ENCODE measurements at regions not wholly inside any gene's neighbourhood (a gene's known extent, or its start where the extent isn't known, plus 50 kb on each side); places are given as distances from the start of the nearest gene placed in this dataset.

DNA sequence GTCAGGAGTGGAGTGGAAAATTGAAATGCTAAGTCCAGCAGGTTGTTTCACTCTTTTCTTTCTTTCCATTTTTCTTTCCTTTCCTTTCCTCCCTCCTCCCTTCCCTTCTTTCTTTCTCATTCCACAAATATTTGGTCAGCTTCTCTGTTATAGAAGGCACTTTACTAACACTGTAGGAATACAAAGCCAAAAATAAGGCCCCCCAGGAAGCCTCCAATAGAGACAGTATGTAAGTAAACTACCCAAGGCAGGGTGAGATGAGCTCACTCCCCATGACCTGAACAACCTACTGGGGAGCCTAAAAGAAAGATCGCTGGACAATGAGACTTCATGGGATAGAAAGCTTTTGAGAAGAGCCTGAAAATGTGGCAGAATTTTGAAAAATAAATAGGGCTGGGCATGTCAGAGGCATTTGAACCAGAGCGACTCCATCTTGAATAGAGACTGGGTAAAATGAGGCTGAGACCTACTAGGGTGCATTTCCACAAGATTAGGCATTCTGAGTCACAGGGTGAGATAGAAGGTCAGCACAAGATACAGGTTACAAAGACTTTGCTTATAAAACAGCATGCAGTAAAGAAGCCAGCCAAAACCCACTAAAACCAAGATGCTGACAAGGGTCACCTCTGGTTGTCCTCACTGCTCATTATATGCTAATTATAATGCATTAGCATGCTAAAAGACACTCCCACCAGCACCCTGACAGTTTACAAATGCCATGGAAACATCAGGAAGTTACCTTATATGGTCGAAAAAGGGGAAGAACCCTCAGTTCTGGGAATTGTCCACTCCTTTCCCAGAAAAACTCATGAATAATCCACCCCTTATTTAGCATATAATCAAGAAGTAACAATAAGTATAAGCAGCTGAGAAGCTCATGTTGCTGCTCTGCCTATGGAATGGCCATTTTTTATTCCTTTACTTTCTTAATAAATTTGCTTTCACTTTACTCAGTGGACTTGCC is 158.9 kb upstream of the EGFLAM start:
- no peak for DNase-seq (ENCODE audit: low read depth in 3 of 3)

DNA sequence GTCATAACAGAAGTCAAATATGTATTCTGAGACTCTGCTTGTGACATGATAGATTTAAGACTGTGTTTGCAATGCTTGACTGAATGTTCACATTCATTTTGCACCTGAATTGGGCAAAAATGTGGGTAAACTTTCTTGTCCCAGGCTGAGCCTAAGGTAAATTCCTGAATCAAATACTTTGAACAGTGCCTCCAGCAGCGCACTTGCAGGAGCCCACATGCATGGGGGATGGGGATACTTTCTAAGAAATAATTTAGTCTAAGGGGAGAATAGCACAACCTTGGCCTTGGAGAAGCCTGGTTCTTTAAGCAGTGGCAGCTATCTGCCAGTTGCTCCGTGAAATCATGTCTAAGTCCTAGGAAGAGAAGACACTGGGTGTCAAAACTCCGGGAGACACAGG is 163.5 kb upstream of the EGFLAM start:
- DNase-seq (ENCODE audit: low read depth in 3 of 3), result no peak

DNA sequence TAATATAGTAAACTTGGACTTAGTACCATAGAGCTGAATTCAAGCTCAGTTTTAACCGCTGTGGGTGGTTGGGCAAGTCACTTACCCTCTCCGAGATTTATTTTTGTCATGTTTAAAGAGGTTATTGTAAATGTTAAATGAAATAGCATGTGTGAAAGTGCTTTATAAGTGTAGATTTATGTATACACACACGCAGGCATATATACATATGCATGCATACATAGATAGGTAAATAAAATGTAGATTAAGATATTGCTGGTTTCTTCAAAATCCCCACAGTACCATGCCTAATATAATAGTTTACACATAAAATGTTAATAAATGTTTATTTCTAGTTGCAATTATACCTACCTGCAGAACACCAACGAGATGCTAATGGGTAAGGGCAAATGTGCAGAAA is 164.5 kb upstream of the EGFLAM start:
- DNase-seq (ENCODE audit: low read depth in 3 of 3), result no peak

DNA sequence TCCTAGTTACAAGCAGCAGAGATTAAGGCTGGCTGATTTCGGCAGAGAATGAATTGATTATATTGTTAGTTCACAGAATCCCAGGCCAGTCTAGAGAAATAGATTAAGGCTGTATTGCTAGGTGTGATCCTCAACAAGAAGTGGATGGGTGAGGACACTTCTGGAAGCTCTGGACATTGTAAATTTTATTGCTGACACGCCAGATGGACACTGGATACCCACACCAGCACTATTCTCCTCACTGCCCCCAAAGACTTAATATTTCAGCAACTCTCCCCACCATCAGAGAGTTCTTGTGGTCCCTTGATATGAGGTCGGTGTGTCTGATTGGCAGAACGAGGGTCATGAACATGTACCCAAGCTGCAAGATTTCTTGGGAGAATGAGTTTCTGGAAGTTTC is 171.6 kb upstream of the EGFLAM start:
- no peak for DNase-seq (ENCODE audit: low read depth in 3 of 3)

DNA sequence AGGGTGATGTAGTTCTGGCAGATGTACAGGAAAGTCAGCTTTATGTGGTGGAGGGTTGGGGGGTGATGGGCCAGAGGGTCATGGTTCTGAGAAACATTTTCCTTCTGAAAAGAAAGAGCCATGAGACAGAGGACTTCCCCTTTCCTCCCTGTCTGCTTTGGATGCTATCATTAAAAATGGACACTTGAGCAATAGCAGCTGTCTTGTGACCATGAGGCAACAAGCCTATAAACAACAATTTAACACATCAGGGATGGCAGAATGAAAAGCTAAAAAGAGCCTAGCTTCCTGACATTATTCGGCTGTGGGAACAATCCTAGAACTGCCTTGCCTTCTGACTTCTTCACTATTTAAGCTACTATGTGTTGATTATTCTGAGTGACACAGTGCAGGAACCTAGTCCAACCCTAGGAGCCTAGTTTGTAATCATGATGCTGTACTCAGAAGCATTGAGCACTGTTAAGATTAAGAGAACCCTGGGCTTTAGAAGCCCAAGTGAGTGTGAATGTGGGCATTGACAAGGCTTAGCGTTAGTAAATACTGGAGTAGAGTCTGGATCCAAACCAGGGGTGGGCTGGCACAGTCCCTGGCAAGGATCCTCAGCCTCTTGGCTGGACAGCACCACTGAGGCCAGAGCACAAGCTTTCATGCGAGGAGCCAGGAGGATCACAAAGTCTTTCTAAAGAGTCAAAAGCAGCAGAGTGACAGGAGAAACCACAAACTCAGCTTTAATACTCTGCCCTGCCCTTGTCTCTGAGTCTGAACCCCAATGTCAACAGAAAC is 178.5 kb upstream of the EGFLAM start:
- no peak for DNase-seq (ENCODE audit: low read depth in 3 of 3)

DNA sequence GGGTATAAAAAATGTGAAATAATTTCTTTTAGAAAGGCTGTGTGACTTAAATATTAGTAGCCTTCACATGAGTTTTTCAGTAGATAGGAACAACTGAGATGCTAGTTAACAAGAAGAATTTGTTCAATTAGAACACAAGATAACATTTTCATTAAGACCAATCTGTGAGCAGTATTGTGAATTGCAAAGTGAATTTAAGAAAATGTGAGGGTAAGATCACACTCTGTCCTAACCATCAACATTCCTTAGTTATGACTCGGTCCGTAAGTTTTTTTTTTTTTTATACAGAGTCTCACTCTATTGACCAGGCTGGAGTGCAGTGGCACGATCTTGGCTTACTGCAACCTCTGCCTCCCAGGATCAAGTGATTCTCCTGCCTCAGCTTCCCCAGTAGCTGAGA is 180.2 kb upstream of the EGFLAM start:
- no peak for DNase-seq (ENCODE audit: low read depth in 3 of 3)

DNA sequence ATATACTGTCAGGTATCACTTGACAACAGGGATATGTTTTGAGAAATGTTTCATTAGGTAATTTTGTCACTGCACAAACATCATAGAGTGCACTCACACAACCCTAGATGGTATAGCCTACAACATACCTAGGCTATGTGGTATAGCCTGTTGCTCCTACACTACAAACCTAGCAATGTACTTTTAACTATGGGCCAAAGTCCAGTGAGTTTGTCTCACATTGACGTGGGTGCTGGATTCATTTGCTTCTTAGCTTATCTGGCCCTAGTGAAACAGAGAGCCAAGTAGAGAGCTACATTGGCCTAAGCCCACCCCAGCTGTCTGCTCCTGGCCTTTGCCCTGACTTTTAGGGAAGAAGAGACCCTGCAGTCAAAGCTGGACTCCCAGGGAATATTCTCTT is 180.7 kb upstream of the EGFLAM start:
- DNase-seq (ENCODE audit: low read depth in 3 of 3), result no peak

DNA sequence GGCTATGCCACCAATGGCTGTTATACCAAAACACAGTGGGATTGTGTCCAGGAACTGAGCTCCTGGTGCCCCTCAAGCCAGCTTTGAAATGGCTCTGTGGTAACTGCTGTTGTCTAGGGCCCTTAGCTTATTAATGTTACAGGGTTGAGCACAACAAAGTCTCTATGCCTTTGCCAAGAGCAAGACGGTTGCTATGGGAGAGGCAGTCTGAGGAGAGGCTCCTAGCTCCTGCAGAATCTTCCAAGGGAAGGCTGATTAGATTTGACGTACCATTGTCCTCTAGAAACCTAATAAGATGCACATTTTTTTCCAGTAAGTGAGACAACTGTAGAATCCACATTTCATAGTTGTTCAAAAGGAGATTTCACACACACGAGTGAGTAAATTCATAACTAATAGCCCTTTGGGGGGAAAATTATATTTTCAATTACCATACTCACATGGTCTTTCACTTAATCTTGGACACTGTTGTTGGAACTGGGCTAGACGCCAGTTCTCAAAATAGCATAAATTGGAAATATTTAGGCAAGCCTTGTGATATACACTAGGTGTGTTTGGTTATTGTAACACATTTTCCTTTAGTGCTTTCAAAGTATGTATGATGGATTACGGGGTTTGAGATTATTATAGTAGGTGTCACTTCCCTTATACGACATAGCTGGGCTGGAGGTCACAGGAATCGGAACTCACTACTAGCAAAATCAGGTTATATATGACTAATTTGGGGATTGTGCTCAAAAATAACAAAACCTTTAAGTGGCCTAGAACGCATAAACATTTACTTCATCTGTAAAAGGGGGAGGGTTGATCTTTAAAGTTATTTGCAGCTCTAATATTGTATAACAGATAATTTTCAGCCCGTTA is 186.3 kb upstream of the EGFLAM start:
- no peak for DNase-seq (ENCODE audit: low read depth in 3 of 3)

DNA sequence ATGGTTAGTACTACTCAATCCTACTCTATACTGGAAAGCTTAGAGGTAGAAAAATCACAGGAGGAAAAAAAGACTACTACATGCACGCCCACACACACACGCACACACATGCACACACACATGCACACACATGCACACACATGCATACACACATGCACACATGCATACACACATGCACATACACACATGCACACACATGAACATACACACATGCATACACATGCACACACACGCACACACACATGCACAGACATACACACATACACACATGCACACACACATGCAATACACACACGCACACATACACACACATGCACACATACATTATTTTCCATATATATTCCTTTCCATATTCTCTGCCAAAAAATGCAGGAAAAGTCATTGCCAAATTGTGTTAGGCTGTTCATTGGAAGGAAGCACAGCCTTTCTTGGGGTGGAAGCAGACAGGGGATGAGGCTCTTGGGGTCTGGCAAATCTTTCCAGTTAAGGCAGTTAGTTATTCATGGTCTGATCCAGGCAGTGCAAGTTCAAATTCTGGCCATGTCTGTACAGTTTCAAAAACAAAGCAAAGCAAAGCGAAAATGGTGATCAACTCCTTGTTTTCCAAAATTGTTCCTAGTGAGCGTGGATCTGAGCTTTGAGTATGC is 187.9 kb upstream of the EGFLAM start:
- no peak for DNase-seq (ENCODE audit: low read depth in 3 of 3)

DNA sequence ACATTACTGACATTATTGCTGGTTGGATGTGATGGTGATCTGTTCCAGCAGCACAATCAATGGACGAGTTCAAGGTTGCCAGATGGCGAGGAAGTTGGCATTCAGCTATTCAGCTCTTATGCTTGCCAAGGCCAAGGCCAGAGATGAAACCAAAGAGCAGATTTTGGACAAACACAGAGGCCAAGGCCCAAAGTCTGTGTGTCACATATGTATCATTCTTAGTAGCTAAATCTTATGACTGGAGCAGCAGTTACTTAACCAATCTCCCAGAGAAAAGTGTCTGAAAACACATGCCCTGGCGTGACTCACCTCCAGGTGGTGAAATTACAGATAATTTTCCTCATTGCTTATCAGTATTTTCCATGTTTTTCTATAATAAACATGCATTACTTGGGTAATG is 189.0 kb upstream of the EGFLAM start:
- DNase-seq (ENCODE audit: low read depth in 3 of 3), result no peak

DNA sequence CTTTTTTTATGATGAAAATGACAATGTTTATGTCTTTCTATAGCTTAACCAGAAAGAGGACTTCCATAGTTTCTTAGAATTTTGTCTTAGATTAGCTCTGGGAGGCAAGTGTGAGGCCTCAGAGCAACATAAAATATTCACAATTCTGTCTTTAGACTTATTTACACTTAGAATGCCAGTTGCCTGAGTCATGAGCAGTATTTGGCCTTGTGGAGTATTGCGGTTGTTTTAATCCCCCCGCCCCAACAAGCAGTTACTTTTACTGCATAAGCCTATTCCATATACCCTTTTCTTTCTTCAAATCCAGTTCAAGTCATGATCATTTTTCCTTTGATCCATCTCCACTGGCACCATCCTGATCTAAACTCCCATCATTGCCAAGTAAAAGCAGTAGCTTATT is 198.0 kb upstream of the EGFLAM start:
- DNase-seq (ENCODE audit: low read depth in 3 of 3), result no peak

DNA sequence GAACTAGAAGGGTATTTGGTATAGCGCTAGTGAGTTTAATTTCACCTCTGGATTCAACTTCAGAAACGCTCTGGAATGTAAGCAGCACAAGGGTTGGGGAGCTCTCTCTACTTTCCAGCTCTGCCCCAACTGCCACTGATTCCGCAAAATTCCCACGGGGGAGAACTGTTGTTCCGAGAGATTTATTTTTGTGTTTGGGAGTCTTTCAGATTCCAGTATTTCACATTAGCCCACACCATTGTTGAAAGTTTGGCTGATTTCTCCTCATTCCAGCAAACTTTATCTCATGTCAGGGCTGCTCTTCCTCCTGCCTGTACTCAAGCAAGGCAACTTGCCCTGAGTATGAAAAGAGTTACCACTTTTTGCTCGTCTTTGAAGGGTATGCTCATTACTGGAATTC is 198.5 kb upstream of the EGFLAM start:
- DNase-seq (ENCODE audit: low read depth in 3 of 3), result no peak

DNA sequence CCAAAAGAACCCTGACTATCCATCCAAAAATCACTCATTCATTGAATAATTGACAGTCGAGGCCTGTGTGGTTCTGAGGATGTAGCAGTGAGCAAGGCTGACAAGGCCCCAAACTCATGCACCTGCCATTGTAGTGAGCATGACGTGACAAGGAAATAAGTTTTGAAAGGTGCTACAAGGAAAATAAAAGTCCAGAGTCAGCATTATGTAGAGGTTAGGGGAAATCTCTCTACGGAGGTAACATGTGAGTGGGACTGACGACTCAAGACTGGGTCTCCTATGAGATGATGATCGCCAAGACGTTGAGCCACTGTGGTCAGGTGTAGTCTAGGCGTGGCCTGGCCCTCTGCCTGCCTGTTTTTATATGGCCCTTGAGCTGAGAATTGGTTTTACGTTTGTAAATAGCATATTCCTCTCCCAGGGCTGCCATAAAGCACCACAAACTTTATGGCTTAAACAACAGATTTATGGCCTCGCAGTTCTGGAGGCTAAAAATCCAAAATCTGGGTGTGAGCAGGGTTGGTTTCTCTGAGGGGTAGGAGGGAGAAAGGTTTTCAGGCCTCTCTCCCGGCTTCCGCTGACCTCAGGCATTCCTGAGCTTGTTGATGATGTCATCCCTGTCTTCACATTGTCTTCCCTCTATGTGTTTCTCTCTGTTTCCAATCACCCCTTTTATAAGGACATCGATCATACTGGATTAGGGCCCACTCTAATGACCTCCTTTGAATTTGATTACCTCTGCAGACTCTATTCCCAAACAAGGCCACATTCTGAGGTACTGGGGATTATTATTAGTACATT is 206.4 kb upstream of the EGFLAM start:
- DNase-seq (ENCODE audit: low read depth in 3 of 3), result no peak

DNA sequence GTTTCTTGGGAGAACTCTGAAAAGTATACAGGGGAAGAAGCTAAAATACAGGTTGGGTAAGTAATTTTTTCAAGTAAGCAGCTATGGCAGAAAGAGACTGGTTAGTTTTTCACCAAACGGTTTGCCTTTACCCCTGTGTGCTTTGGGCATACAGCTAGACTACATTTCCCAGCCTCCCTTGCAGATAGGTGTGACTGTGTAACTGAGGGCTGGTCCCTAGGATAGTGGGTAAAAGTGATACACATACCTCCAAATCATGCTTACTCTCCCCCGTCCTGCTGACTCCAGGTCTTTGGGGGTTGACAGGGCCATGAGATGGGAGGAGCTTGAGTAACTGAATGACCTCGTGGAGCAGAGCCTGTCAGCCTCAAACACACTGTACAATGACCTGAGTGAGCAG is 208.6 kb upstream of the GDNF start:
- DNase-seq (ENCODE audit: low read depth in 3 of 3), result no peak

DNA sequence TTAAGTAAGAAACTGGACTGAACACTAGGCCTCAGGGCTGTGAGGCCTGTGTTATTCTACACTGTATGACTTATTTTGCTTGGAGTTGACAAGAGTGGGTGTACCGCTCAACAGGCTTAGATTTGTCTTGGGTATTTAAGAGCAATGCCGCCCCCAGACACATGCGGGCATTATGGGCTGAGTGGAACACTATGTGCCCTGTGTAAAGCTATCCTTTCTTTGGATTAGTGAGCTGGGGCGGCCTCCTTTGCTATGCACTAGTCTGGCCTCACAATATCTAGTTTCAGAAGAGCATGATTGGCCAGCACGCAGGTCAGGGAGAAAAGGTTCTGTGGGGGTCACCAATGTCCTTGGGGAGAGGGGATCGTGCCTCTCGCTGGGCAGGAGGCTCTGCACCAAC is 206.3 kb upstream of the GDNF start:
- DNase-seq (ENCODE audit: low read depth in 3 of 3), result no peak

DNA sequence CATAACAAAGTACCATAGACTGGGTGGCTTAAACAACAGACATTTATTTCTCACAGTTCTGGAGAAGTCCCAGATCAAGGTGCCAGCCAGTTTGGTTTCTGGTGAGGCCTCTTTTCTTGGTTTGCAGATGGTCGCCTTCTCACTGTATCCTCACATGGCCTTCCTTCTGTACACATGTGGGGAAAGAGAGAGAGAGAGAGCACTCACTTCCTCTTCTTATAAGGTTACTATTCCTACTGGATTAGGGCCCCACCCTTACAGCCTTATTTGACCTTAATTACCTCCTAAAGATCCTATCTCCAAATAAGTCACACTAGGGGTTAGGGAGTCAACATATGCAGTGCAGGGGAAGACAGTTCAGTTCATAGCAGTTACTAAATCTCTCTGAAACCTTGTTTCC is 205.6 kb upstream of the GDNF start:
- no peak for DNase-seq (ENCODE audit: low read depth in 3 of 3)

DNA sequence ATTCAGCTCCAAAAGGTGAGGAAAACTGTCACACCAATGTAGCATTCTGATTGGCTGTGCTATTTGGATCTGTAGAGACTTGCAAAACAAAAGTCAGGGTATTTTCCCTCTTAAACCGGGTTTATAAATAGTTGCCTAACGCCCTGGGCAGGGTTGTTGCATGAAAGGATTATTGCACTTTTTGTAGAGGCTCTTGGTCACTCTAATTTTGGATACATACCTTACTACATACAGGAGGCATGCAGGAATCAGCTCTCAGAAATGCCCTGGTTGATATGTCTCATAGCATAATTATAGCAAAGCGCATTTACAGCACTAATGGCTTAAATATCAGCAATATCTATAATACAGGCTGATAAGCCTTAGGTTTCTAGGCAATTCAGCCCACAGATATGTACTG is 200.0 kb upstream of the GDNF start:
- no peak for DNase-seq (ENCODE audit: low read depth in 3 of 3)

DNA sequence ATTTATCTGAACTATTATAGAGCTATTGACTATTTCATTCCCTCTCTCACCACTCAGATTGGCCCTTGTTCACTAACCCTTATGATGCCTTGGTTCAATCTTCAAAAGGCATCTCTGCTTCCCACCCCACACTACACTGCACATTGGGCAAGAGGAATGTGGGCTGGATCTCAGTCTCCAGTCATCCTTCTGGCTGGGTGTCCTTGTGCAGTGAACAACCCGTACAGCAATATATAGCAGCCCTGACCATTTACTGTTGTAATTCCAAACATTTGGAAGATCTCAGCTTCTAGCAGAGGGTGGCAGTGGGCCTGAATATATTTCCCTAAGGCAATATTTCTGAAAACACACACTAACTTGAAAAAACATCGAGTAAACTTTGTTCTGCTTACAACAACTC is 199.2 kb upstream of the GDNF start:
- no peak for DNase-seq (ENCODE audit: low read depth in 3 of 3)

DNA sequence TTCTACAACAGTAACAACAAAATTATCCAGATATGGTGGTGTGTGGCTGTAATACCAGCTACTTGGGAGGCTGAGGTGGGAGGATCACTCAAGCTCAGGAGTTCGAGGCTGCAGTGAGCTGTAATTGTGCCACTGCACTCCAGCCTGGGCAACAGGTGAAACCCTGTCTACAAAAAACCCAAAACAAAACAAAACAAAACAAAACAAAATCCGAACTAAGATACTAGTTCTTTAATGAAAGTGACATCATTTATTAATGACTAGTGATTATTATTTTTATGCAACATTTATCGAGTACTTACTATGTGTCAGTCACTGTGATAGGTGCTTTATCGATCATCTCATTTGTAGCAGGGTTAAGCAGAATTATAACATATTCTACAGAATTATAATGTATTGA is 196.9 kb upstream of the GDNF start:
- DNase-seq (ENCODE audit: low read depth in 3 of 3), result no peak

DNA sequence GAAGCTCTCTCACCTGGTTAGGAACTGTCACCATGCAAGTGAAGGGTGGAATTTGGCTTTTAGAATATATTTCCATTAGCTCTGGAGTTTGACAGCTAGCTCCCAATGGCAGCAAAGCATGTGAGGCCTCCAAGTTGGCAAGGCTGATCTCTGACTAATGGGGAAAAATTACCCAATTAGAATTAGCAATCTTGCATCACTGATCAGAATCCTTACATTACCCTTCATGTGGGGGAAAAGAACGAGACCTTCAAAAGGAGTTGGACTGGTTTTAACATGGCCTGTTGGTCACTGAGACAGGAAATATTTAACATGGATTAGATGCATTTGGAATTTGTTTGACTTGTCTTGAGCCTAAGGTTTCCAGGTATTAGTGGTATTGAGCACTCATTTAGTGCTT is 192.3 kb upstream of the GDNF start:
- no peak for DNase-seq (ENCODE audit: low read depth in 3 of 3)

DNA sequence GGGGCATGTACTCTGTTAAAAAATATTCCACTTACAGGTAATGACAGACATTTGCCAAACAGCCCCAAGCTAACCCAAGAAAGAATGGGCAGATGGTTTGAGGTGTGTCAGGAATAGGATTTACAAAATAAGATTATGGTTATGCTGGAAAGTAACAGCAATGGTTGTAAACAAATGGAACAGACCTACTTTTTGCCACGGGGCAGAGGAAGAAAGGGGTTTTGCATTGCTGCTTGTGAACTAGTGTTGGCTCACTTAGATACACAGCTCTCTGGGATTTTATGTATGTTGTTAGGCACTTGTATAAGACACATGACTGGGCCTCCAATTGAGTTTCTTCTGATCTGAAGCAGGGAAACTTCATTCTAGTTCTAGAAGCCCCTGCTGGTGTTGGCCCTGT is 191.5 kb upstream of the GDNF start:
- DNase-seq (ENCODE audit: low read depth in 3 of 3), result no peak

All from stimulated activated CD4-positive, alpha-beta T cell treated with anti-CD3 and anti-CD28 coated beads, TNF-alpha, amount 100 ng/mL, for 4 hours (primary cell).